ENCODE measurements at regions not wholly inside any gene's neighbourhood (a gene's known extent, or its start where the extent isn't known, plus 50 kb on each side); places are given as distances from the start of the nearest gene placed in this dataset.
"Not testable (repeated sequence)": the region's sequence is repeated elsewhere in the genome, so short reads cannot be mapped to it uniquely, and the experiment has no call there.

- H2AFZ ChIP-seq (ENCODE audit: low read depth, low read length); H3K9me3 ChIP-seq (ENCODE audit: low read length); H3K4me1 ChIP-seq (ENCODE audit: insufficient read depth, low read length); H3K36me3 ChIP-seq (ENCODE audit: insufficient read depth, low read length); H3K4me3 ChIP-seq (ENCODE audit: low read length); H3K27me3 ChIP-seq (ENCODE audit: insufficient read depth, low read length): not testable (repeated sequence)
Measured at GRCh38 chr7:89624155-89624554, 530.1 kb upstream of the STEAP1 start.

- H3K4me3 ChIP-seq (ENCODE audit: low read length), result no peak overlapping the region
- H3K4me1 ChIP-seq (ENCODE audit: insufficient read depth, low read length), result no peaks in the 10 kb centered on the region
- H3K9me3 ChIP-seq (ENCODE audit: low read length), result no peaks in the 10 kb centered on the region
- no peak overlapping the region for H2AFZ ChIP-seq (ENCODE audit: low read depth, low read length)
- no peaks in the 10 kb centered on the region for H3K36me3 ChIP-seq (ENCODE audit: insufficient read depth, low read length)
- no peaks in the 10 kb centered on the region for H3K27me3 ChIP-seq (ENCODE audit: insufficient read depth, low read length)
Measured at GRCh38 chr7:89648509-89648908, 505.8 kb upstream of the STEAP1 start.

- no peaks in the 10 kb centered on the region for H3K36me3 ChIP-seq (ENCODE audit: insufficient read depth, low read length)
- no peak overlapping the region for H2AFZ ChIP-seq (ENCODE audit: low read depth, low read length)
- H3K9me3 ChIP-seq (ENCODE audit: low read length), result no peaks in the 10 kb centered on the region
- H3K4me1 ChIP-seq (ENCODE audit: insufficient read depth, low read length), result no peaks in the 10 kb centered on the region
- no peaks in the 10 kb centered on the region for H3K27me3 ChIP-seq (ENCODE audit: insufficient read depth, low read length)
- H3K4me3 ChIP-seq (ENCODE audit: low read length), result no peak overlapping the region
Measured at GRCh38 chr7:89655946-89656345, 498.3 kb upstream of the STEAP1 start.

- no peaks in the 10 kb centered on the region for H3K27me3 ChIP-seq (ENCODE audit: insufficient read depth, low read length)
- H3K9me3 ChIP-seq (ENCODE audit: low read length), result no peaks in the 10 kb centered on the region
- no peaks in the 10 kb centered on the region for H3K4me1 ChIP-seq (ENCODE audit: insufficient read depth, low read length)
- H2AFZ ChIP-seq (ENCODE audit: low read depth, low read length), result no peak overlapping the region
- H3K4me3 ChIP-seq (ENCODE audit: low read length), result no peak overlapping the region
- no peaks in the 10 kb centered on the region for H3K36me3 ChIP-seq (ENCODE audit: insufficient read depth, low read length)
Measured at GRCh38 chr7:89661876-89662275, 492.4 kb upstream of the STEAP1 start.

- H3K27me3 ChIP-seq (ENCODE audit: insufficient read depth, low read length), result no peaks in the 10 kb centered on the region
- no peak overlapping the region for H3K4me3 ChIP-seq (ENCODE audit: low read length)
- no peaks in the 10 kb centered on the region for H3K36me3 ChIP-seq (ENCODE audit: insufficient read depth, low read length)
- no peaks in the 10 kb centered on the region for H3K9me3 ChIP-seq (ENCODE audit: low read length)
- no peaks in the 10 kb centered on the region for H3K4me1 ChIP-seq (ENCODE audit: insufficient read depth, low read length)
- H2AFZ ChIP-seq (ENCODE audit: low read depth, low read length), result no peak overlapping the region
Measured at GRCh38 chr7:89666136-89666835, 488.0 kb upstream of the STEAP1 start.

- H3K9me3 ChIP-seq (ENCODE audit: low read length), result no peaks in the 10 kb centered on the region
- H2AFZ ChIP-seq (ENCODE audit: low read depth, low read length), result no peak overlapping the region
- H3K27me3 ChIP-seq (ENCODE audit: insufficient read depth, low read length), result no peaks in the 10 kb centered on the region
- H3K4me3 ChIP-seq (ENCODE audit: low read length), result no peak overlapping the region
- H3K36me3 ChIP-seq (ENCODE audit: insufficient read depth, low read length), result no peaks in the 10 kb centered on the region
- H3K4me1 ChIP-seq (ENCODE audit: insufficient read depth, low read length), result no peaks in the 10 kb centered on the region
Measured at GRCh38 chr7:89680161-89680560, 474.1 kb upstream of the STEAP1 start.

- no peaks in the 10 kb centered on the region for H3K27me3 ChIP-seq (ENCODE audit: insufficient read depth, low read length)
- H3K9me3 ChIP-seq (ENCODE audit: low read length), result no peaks in the 10 kb centered on the region
- no peak overlapping the region for H2AFZ ChIP-seq (ENCODE audit: low read depth, low read length)
- no peak overlapping the region for H3K4me3 ChIP-seq (ENCODE audit: low read length)
- H3K36me3 ChIP-seq (ENCODE audit: insufficient read depth, low read length), result no peaks in the 10 kb centered on the region
- no peaks in the 10 kb centered on the region for H3K4me1 ChIP-seq (ENCODE audit: insufficient read depth, low read length)
Measured at GRCh38 chr7:89681448-89681847, 472.8 kb upstream of the STEAP1 start.

GRCh38 chr7:89685287-89685686 is 469.0 kb upstream of the STEAP1 start:
- no peak overlapping the region for H3K4me3 ChIP-seq (ENCODE audit: low read length)
- H3K4me1 ChIP-seq (ENCODE audit: insufficient read depth, low read length), result no peaks in the 10 kb centered on the region
- H3K36me3 ChIP-seq (ENCODE audit: insufficient read depth, low read length), result no peaks in the 10 kb centered on the region
- H3K9me3 ChIP-seq (ENCODE audit: low read length), result no peaks in the 10 kb centered on the region
- H3K27me3 ChIP-seq (ENCODE audit: insufficient read depth, low read length), result no peaks in the 10 kb centered on the region
- H2AFZ ChIP-seq (ENCODE audit: low read depth, low read length), result no peak overlapping the region

GRCh38 chr7:89687211-89687610 is 467.1 kb upstream of the STEAP1 start:
- no peaks in the 10 kb centered on the region for H3K4me1 ChIP-seq (ENCODE audit: insufficient read depth, low read length)
- no peaks in the 10 kb centered on the region for H3K9me3 ChIP-seq (ENCODE audit: low read length)
- peak overlapping the region; percentile 51 for H2AFZ ChIP-seq (ENCODE audit: low read depth, low read length)
- no peak overlapping the region for H3K4me3 ChIP-seq (ENCODE audit: low read length)
- no peaks in the 10 kb centered on the region for H3K27me3 ChIP-seq (ENCODE audit: insufficient read depth, low read length)
- no peaks in the 10 kb centered on the region for H3K36me3 ChIP-seq (ENCODE audit: insufficient read depth, low read length)

- H2AFZ ChIP-seq (ENCODE audit: low read depth, low read length), result no peak overlapping the region
- H3K36me3 ChIP-seq (ENCODE audit: insufficient read depth, low read length), result no peaks in the 10 kb centered on the region
- no peaks in the 10 kb centered on the region for H3K4me1 ChIP-seq (ENCODE audit: insufficient read depth, low read length)
- H3K9me3 ChIP-seq (ENCODE audit: low read length), result no peaks in the 10 kb centered on the region
- H3K4me3 ChIP-seq (ENCODE audit: low read length), result no peak overlapping the region
- no peaks in the 10 kb centered on the region for H3K27me3 ChIP-seq (ENCODE audit: insufficient read depth, low read length)
Measured at GRCh38 chr7:89695241-89695640, 459.0 kb upstream of the STEAP1 start.

GRCh38 chr7:89714131-89714530 is 440.1 kb upstream of the STEAP1 start:
- Histone ChIP-seq H2AFZ (ENCODE audit: low read depth, low read length) (no peak overlapping the region), H3K9me3 (ENCODE audit: low read length) (no peaks in the 10 kb centered on the region), H3K4me1 (ENCODE audit: insufficient read depth, low read length) (peaks cover 3% of the 10 kb centered on the region), H3K27me3 (ENCODE audit: insufficient read depth, low read length) (no peaks in the 10 kb centered on the region), H3K4me3 (ENCODE audit: low read length) (no peak overlapping the region), H3K36me3 (ENCODE audit: insufficient read depth, low read length) (no peaks in the 10 kb centered on the region)

- not testable (repeated sequence) for H3K27me3 ChIP-seq (ENCODE audit: insufficient read depth, low read length); H3K9me3 ChIP-seq (ENCODE audit: low read length); H3K36me3 ChIP-seq (ENCODE audit: insufficient read depth, low read length); H3K4me1 ChIP-seq (ENCODE audit: insufficient read depth, low read length); H2AFZ ChIP-seq (ENCODE audit: low read depth, low read length); H3K4me3 ChIP-seq (ENCODE audit: low read length)
Measured at GRCh38 chr7:89718941-89719340, 435.3 kb upstream of the STEAP1 start.

- Histone ChIP-seq H2AFZ (ENCODE audit: low read depth, low read length) (no peak overlapping the region), H3K4me3 (ENCODE audit: low read length) (no peak overlapping the region), H3K36me3 (ENCODE audit: insufficient read depth, low read length) (no peaks in the 10 kb centered on the region), H3K9me3 (ENCODE audit: low read length) (no peaks in the 10 kb centered on the region), H3K27me3 (ENCODE audit: insufficient read depth, low read length) (no peaks in the 10 kb centered on the region), H3K4me1 (ENCODE audit: insufficient read depth, low read length) (no peaks in the 10 kb centered on the region)
Measured at GRCh38 chr7:89728481-89728880, 425.8 kb upstream of the STEAP1 start.

GRCh38 chr7:89731751-89732445 is 422.4 kb upstream of the STEAP1 start:
- Histone ChIP-seq H3K36me3 (ENCODE audit: insufficient read depth, low read length) (no peaks in the 10 kb centered on the region), H3K27me3 (ENCODE audit: insufficient read depth, low read length) (no peaks in the 10 kb centered on the region), H3K9me3 (ENCODE audit: low read length) (no peaks in the 10 kb centered on the region), H3K4me1 (ENCODE audit: insufficient read depth, low read length) (no peaks in the 10 kb centered on the region), H3K4me3 (ENCODE audit: low read length) (no peak overlapping the region), H2AFZ (ENCODE audit: low read depth, low read length) (no peak overlapping the region)
